NCI-H524 (cell line): ENCODE measurements at regions not wholly inside any gene's neighbourhood (a gene's known extent, or its start where the extent isn't known, plus 50 kb on each side); places are given as distances from the start of the nearest gene placed in this dataset.
A peak's percentile ranks its signal among the peaks of the same experiment; 100 is the strongest.
"Not testable (repeated sequence)": the region's sequence is repeated elsewhere in the genome, so short reads cannot be mapped to it uniquely, and the experiment has no call there.

ENCODE experiments used
- DNase-seq, 2 experiments: peaks; one replicate each; lab custom pipeline; 2025; lab: John Stamatoyannopoulos, UW

GRCh38 chr7:131961054-131961680 lies 404.7 kb upstream of the PODXL start:
- no peak for DNase-seq

DNA sequence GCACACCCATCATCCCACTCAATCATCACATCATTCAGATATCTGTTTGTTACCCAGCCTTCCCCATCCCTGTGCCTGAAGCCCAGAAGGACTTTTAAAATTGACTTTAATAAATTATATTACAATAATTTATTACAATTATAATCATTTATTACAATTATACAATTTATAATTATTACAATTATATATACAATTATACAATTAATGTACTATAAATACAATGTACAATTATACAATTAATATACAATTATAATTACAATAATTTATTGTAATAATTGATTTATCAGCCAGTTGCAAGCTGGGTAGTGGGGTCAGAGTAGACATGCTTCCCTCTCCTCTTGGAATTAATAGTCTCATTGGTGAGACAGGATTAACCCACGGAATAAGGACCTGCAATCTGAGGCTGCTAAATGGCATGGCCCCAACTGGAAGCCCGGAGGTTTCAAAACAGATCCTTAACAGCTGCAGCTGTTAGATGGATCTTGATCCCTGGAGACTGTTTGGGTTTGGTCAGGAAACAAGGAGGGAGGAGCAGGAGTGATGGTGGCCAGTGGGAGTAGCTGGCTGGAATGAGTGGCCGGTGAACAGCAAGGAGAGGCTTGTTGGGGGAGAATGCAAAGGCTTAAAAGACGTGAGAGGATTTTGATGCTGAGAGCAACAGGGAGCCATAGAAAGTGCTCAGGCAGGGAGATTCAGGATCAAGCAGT lies 402.8 kb upstream of the PODXL start:
- peak; percentile 31 to 89 for DNase-seq

DNA sequence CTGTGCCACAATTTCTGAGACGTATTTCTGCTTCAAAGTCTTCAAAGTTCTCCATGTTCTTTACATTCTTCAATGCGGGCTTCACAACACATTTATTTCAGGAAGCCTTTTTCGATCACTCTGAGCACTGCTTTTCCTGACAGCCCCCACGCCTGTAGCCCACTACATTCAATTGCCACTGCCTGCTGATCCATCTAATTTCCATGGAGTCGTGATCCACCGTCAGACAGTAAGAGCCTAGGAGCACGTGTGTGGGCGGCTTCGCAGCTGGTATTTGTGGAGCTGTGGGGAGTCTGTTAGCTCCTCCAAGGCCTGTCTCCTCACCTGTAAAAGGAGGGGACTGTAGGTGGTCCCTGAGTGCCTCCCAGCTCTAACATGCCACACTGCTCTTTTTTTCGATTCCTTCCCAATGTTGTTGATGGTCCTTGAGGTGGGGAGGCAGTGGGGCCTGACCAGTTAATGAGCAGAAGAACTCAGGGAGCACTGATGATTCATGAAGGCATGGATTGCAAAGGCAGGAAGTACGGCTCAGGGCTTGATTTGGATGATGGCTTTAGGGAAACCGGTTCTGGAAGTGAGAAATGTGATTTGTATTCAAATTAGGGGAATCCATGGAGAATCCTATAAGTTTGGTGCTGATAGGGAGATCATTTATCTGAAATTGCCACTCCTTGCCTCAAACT lies 401.1 kb upstream of the PODXL start:
- DNase-seq: no peak

- no peak for DNase-seq
These were observed 400.4 kb upstream of the PODXL start for GRCh38 chr7:131956864-131957263.

- peak in 1 of 2 experiments; percentile 47 for DNase-seq
These were observed 399.3 kb upstream of the PODXL start for GRCh38 chr7:131955679-131956078.

DNA sequence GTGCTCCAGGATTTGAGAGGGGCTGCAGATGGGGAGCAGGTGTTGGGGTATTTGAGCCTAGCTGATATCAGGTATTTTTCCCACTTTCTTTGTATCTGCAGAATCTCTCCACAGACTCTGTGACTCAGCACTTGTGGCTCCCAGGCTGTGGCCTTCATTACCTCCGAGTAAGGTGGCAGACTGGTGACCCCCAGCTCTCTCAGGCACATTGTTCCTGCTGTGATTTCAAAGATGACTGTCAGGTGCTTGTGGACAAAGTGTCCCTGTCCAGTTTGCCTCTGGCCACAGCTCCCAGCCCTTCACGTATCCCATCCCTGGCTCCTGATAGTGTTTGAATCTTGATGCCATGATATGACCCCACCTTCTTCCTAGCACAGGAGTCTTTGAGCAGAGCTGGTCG lies 396.8 kb upstream of the PODXL start:
- peak in 1 of 2 experiments; percentile 44 for DNase-seq

- no peak for DNase-seq
These were observed 395.9 kb upstream of the PODXL start for GRCh38 chr7:131952365-131952764.

- DNase-seq: no peak
These were observed 394.3 kb upstream of the PODXL start for GRCh38 chr7:131950758-131951157.

DNA sequence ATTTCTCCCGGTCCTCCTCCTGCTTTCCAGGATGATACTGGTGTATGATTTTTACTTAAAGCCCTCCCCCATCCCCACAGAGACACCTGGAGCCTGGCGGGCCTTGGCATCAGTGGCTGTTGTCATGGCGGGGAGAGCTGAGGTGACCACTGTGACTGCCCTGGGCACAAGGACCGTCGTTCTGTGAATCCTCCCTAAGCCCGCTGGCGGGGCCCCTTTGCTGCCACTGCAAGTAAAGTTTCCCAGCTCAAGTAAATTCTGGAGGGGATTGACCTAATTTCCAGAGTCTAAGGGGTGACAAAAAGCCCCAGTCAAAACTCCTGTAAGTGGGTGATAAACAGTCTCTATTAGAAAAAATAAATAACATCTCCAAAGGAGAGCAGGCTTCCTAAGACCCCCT lies 393.2 kb upstream of the PODXL start:
- no peak for DNase-seq

DNA sequence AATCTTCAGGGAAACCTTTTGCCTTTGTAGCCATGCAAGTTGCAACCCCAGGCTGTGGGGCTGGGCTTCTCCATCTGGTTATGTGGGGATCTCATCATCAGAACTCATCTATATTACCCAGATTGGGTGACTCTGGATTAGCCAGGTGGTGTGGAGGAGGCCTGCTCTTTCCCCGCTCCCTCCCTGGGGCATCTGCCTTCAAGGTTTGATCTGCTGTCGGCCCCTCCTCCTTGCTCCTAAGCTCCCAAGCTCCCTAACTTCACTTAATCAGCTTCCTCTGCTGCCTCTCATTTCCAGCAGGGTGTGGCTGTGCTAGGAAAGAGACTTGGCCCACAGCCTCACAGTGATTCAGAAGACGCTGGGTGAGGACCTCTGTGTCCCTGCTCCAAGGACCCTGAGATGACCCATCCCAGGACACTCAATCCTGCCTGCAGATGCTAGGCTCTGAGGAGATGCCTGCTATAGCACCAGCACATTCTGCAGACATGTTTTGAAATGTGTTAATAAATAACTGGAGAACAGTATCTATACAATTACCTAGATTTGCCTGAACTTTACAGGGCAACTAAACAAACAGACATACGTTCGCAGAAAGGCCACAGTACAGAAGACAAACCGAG lies 392.1 kb upstream of the PODXL start:
- peak; percentile 95 to 99 for DNase-seq

GRCh38 chr7:131947661-131948060 lies 391.2 kb upstream of the PODXL start:
- DNase-seq: peak in 1 of 2 experiments; percentile 29

DNA sequence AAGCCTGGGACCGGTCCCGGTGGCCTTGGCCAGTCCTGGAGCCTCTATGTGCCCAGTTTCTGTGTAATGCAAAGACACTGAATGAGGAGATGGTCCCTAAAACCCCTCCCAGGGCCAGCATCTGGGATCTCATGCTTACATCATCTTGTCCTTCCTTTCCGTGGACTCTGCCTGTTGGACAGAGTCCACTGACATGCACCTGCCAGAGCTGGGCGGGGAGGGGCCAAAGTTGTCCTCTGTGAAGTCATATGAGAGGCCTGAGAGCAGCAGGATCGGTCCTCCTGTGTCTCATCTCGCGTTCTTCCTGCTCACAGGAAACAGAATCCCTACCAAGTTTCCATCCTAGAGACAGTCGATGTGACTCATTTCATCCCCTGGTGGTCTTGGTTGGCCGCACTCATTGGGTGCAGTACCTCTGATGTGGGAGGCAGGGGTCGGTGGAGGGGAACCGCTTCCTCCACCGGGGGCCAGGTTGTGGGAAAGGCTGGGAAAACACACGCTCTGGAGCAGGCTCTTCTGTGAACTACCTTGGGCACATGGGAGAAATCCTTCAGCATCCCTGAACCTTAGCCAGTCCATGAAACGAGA lies 389.6 kb upstream of the PODXL start:
- DNase-seq: no peak

GRCh38 chr7:131945313-131945911 lies 389.0 kb upstream of the PODXL start:
- peak; percentile 17 to 51 for DNase-seq

DNA sequence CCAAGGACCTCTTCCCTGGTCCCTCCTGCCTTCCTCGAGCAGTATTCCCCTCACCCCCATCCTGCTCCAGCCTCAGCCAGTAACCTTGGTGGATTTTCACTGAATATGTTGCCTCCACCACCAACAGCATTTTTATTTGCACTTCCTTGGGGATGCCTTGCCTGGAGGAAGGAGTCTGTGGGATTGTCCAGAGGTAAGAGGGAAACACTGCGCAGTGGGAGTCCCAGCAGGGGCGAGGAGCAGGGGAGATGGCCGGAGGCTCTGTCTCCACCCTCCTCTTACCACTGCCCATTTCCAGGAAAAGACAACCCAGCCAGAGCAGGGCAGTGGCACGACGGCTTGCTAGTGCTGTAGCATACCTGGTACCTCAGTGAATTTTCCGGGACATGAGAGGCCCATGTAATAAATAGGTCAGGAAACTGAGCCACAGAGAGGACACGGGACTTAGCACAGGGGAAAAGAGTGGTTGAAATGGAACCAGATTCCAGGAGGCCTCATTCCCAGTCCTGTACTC lies 388.2 kb upstream of the PODXL start:
- DNase-seq: no peak

GRCh38 chr7:131943646-131944045 lies 387.2 kb upstream of the PODXL start:
- DNase-seq: no peak

- no peak for DNase-seq
These were observed 386.8 kb upstream of the PODXL start for GRCh38 chr7:131943211-131943610.

DNA sequence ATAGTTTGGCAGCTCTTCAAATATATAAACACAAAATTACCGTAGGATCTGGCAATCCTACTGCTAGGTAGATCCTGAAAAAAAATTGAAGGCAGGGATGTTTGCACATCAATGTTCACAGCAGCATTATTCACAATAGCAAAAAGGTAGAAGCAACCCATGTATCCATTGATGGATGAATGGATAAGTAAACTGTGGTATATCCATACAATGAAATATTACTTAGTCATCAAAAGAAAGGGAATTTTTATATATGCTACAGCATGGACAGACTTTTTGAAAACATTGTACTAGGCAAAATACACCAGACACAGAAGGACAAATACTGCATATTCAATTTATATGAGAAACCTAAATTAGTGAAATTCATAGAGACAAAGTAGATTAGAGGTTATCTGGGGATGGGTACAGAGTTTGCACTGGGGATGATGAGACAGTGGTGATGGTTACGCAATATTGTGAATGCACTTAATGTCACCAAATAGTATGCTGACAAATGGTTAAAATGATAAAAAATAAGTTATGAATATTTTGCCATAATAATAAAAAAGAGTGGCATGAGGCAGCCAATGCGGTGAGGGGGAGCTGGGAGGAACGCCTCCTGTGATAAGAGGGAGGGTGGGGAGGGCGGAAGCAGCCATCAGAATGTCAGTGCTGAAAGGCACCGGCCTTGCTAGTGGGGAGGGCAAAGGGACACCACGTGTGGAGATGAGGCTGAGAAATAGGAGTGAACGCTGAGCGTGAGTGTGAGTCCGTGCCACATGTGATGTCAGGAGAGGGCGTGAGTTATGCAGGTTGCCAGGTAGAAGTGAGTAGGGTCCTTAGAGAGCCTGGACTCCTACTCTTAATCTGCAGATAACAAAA lies 386.1 kb upstream of the PODXL start:
- no peak for DNase-seq

GRCh38 chr7:131941291-131941690 lies 384.9 kb upstream of the PODXL start:
- no peak for DNase-seq

GRCh38 chr7:131940621-131941165 lies 384.3 kb upstream of the PODXL start:
- DNase-seq: no peak

DNA sequence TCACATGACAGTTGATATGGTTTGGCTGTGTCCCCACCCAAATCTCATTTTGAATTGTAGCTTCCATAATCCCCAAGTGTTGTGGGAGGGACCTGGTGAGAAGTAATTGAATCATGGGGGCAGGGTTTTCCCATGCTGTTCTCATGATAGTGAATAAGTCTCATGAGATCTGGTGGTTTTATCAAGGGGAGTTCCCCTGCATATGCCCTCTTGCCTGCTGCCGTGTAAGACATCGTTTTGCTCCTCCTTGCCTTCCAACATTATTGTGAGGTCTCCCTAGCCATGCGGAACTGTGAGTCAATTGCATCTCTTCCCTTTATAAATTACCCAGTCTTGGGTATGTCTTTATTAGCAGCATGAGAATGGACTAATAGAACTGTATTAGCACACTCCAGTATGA lies 382.4 kb upstream of the PODXL start:
- DNase-seq: not testable (repeated sequence)
